ENCODE measurements at regions not wholly inside any gene's neighbourhood (a gene's known extent, or its start where the extent isn't known, plus 50 kb on each side); places are given as distances from the start of the nearest gene placed in this dataset.

GRCh38 chr11:69968396-69969347, 109.4 kb upstream of the ANO1 start:
- no peaks in the 10 kb centered on the region for H3K4me1 ChIP-seq
- H3K9me3 ChIP-seq (ENCODE audit: control insufficient read depth, low read length): no peaks in the 10 kb centered on the region
- H3K27ac ChIP-seq: no peak overlapping the region
- no peaks in the 10 kb centered on the region for H3K79me2 ChIP-seq
- TF ChIP-seq CTCF (IDR thresholded peaks at IDR 0.05): no peak
- H3K27me3 ChIP-seq (ENCODE audit: control insufficient read depth, insufficient read depth, low read length): no peaks in the 10 kb centered on the region
- H3K36me3 ChIP-seq (ENCODE audit: control insufficient read depth, insufficient read depth, low read length): no peaks in the 10 kb centered on the region
- no peak overlapping the region for H3K9ac ChIP-seq
- H2AFZ ChIP-seq: no peak overlapping the region
- H3K4me2 ChIP-seq (ENCODE audit: low read length): no peak overlapping the region
- no peak overlapping the region for H3K4me3 ChIP-seq (ENCODE audit: low read depth, low read length)

GRCh38 chr11:69969890-69970784, 108.0 kb upstream of the ANO1 start:
- Histone ChIP-seq H3K9me3 (ENCODE audit: control insufficient read depth, low read length) (no peaks in the 10 kb centered on the region), H3K9ac (no peak overlapping the region), H3K36me3 (ENCODE audit: control insufficient read depth, insufficient read depth, low read length) (no peaks in the 10 kb centered on the region), H3K4me1 (no peaks in the 10 kb centered on the region), H3K4me3 (ENCODE audit: low read depth, low read length) (no peak overlapping the region), H3K79me2 (no peaks in the 10 kb centered on the region), H3K27ac (no peak overlapping the region), H2AFZ (no peak overlapping the region), H3K27me3 (ENCODE audit: control insufficient read depth, insufficient read depth, low read length) (no peaks in the 10 kb centered on the region), H3K4me2 (ENCODE audit: low read length) (no peak overlapping the region)
- no peak for TF ChIP-seq CTCF (IDR thresholded peaks at IDR 0.05)

- H3K79me2 ChIP-seq: no peaks in the 10 kb centered on the region
- H3K27ac ChIP-seq: no peak overlapping the region
- no peak overlapping the region for H3K4me2 ChIP-seq (ENCODE audit: low read length)
- no peak for TF ChIP-seq CTCF (IDR thresholded peaks at IDR 0.05)
- H2AFZ ChIP-seq: no peak overlapping the region
- no peaks in the 10 kb centered on the region for H3K27me3 ChIP-seq (ENCODE audit: control insufficient read depth, insufficient read depth, low read length)
- no peaks in the 10 kb centered on the region for H3K4me1 ChIP-seq
- no peaks in the 10 kb centered on the region for H3K9me3 ChIP-seq (ENCODE audit: control insufficient read depth, low read length)
- H3K9ac ChIP-seq: no peak overlapping the region
- H3K4me3 ChIP-seq (ENCODE audit: low read depth, low read length): no peak overlapping the region
- no peaks in the 10 kb centered on the region for H3K36me3 ChIP-seq (ENCODE audit: control insufficient read depth, insufficient read depth, low read length)
Observed at GRCh38 chr11:69970785-69971535, 107.2 kb upstream of the ANO1 start.

GRCh38 chr11:69971741-69972140, 106.4 kb upstream of the ANO1 start:
- H3K4me2 ChIP-seq (ENCODE audit: low read length): no peak overlapping the region
- no peaks in the 10 kb centered on the region for H3K9me3 ChIP-seq (ENCODE audit: control insufficient read depth, low read length)
- H3K79me2 ChIP-seq: no peaks in the 10 kb centered on the region
- no peaks in the 10 kb centered on the region for H3K4me1 ChIP-seq
- H3K9ac ChIP-seq: no peak overlapping the region
- no peaks in the 10 kb centered on the region for H3K27me3 ChIP-seq (ENCODE audit: control insufficient read depth, insufficient read depth, low read length)
- no peak overlapping the region for H2AFZ ChIP-seq
- no peak overlapping the region for H3K27ac ChIP-seq
- no peak for TF ChIP-seq CTCF (IDR thresholded peaks at IDR 0.05)
- no peak overlapping the region for H3K4me3 ChIP-seq (ENCODE audit: low read depth, low read length)
- H3K36me3 ChIP-seq (ENCODE audit: control insufficient read depth, insufficient read depth, low read length): no peaks in the 10 kb centered on the region

Measured in parathyroid adenoma (tissue), 2 donors.